ENCODE measurements at regions not wholly inside any gene's neighbourhood (a gene's known extent, or its start where the extent isn't known, plus 50 kb on each side); places are given as distances from the start of the nearest gene placed in this dataset.

DNA sequence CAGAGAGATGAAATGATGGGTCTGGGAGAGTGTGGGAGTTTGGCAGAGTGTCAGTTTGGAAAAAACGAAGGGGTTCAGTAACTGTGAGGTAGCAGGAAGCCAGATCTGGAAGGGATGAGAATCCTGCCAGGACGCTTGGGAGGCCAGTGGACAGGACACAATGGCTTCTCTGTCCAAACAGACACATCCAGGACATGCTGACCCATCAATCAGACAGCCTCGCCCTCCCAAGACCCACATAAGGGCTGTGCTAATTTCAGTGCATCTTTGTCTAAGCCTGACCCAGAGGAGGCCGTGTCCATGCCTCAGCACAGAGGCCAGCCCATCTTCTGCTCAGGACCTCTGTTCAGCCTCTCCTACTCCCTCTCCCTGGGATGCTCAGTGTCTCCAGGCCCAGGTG, 576.5 kb upstream of the B3GAT1 start:
- Histone ChIP-seq H3K9me3 (ENCODE audit: insufficient read depth, low read depth, low read length) (no peaks in the 10 kb centered on the region), H3K4me2 (ENCODE audit: low read length) (no peak overlapping the region), H4K20me1 (ENCODE audit: insufficient read depth, low read length) (no peaks in the 10 kb centered on the region), H3K9ac (ENCODE audit: low read length) (no peak overlapping the region), H3K79me2 (ENCODE audit: insufficient read depth, low read length) (no peaks in the 10 kb centered on the region), H3K36me3 (ENCODE audit: insufficient read depth, low read length) (no peaks in the 10 kb centered on the region), H3K4me1 (ENCODE audit: insufficient read depth, low read length) (no peaks in the 10 kb centered on the region), H3K27ac (ENCODE audit: low read depth, low read length) (no peak overlapping the region), H3K27me3 (ENCODE audit: insufficient read depth, low read length) (no peaks in the 10 kb centered on the region), H2AFZ (ENCODE audit: low read depth, low read length) (no peak overlapping the region), H3K4me3 (ENCODE audit: insufficient read depth, low read depth, low read length) (no peak overlapping the region)
- H3K27ac Mint-ChIP-seq (ENCODE audit: unreplicated experiment), result no peak overlapping the region
- FAIRE-seq (no peak), DNase-seq (ENCODE audit: low read depth) (no peak)
- TF ChIP-seq CTCF (IDR thresholded peaks at IDR 0.05; ENCODE audit: insufficient read depth, low read depth, low read length) (no peak), EZH2 (IDR thresholded peaks at IDR 0.05; ENCODE audit: insufficient read depth, low read length) (no peak)
- H3K36me3 Mint-ChIP-seq (ENCODE audit: low read depth, unreplicated experiment), result no peaks in the 10 kb centered on the region
- peaks cover 4% of the 10 kb centered on the region for H3K9me3 Mint-ChIP-seq (ENCODE audit: unreplicated experiment)
- H3K4me1 Mint-ChIP-seq (ENCODE audit: low read depth, unreplicated experiment), result no peaks in the 10 kb centered on the region
- H3K27me3 Mint-ChIP-seq (ENCODE audit: low read depth, unreplicated experiment), result peaks cover 22% of the 10 kb centered on the region
- no peak overlapping the region for H3K4me3 Mint-ChIP-seq (ENCODE audit: unreplicated experiment)

GRCh38 chr11:134987822-134988221, 575.8 kb upstream of the B3GAT1 start:
- H3K4me3 Mint-ChIP-seq (ENCODE audit: unreplicated experiment), result no peak overlapping the region
- no peak overlapping the region for H3K27ac Mint-ChIP-seq (ENCODE audit: unreplicated experiment)
- H3K9me3 Mint-ChIP-seq (ENCODE audit: unreplicated experiment), result peaks cover 4% of the 10 kb centered on the region
- H3K27me3 Mint-ChIP-seq (ENCODE audit: low read depth, unreplicated experiment), result peaks cover 22% of the 10 kb centered on the region
- H3K36me3 Mint-ChIP-seq (ENCODE audit: low read depth, unreplicated experiment), result peaks cover 2% of the 10 kb centered on the region
- Histone ChIP-seq H3K27me3 (ENCODE audit: insufficient read depth, low read length) (no peaks in the 10 kb centered on the region), H3K36me3 (ENCODE audit: insufficient read depth, low read length) (no peaks in the 10 kb centered on the region), H3K4me1 (ENCODE audit: insufficient read depth, low read length) (no peaks in the 10 kb centered on the region), H3K27ac (ENCODE audit: low read depth, low read length) (no peak overlapping the region), H2AFZ (ENCODE audit: low read depth, low read length) (no peak overlapping the region), H4K20me1 (ENCODE audit: insufficient read depth, low read length) (no peaks in the 10 kb centered on the region), H3K9me3 (ENCODE audit: insufficient read depth, low read depth, low read length) (no peaks in the 10 kb centered on the region), H3K4me2 (ENCODE audit: low read length) (no peak overlapping the region), H3K9ac (ENCODE audit: low read length) (no peak overlapping the region), H3K79me2 (ENCODE audit: insufficient read depth, low read length) (no peaks in the 10 kb centered on the region), H3K4me3 (ENCODE audit: insufficient read depth, low read depth, low read length) (no peak overlapping the region)
- TF ChIP-seq EZH2 (IDR thresholded peaks at IDR 0.05; ENCODE audit: insufficient read depth, low read length) (no peak), CTCF (IDR thresholded peaks at IDR 0.05; ENCODE audit: insufficient read depth, low read depth, low read length) (no peak)
- FAIRE-seq, result no peak
- DNase-seq (ENCODE audit: low read depth), result no peak
- no peaks in the 10 kb centered on the region for H3K4me1 Mint-ChIP-seq (ENCODE audit: low read depth, unreplicated experiment)

DNA sequence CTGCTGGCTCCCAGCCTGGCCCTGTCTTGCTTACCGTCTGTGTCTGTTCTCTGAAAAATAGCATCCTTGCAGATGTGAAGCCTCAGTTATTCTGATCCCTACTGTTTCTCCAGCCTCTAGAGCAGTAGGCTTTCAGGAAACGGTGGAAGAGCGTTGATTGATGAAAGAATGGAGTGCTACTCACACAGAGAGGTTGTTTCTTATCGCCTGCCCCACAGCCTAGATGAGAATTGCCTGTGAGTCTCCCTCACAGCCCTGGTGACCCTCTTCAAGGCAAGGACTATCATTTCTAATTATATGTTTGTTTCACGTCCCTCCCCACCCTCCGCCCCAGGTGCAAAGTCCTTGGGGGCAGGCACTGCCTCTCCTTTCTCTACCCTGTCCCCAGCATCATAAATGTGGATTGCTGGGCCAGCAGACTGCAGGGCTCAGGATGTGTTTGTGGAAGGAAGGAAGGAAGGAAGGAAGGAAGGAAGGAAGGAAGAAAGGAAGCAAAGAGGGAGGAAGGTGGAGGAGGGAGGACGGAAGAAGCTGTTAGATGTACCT, 575.3 kb upstream of the B3GAT1 start:
- peaks cover 4% of the 10 kb centered on the region for H3K9me3 Mint-ChIP-seq (ENCODE audit: unreplicated experiment)
- no peak for DNase-seq (ENCODE audit: low read depth)
- no peak for FAIRE-seq
- Histone ChIP-seq H3K4me3 (ENCODE audit: insufficient read depth, low read depth, low read length) (no peak overlapping the region), H3K9ac (ENCODE audit: low read length) (no peak overlapping the region), H4K20me1 (ENCODE audit: insufficient read depth, low read length) (no peaks in the 10 kb centered on the region), H3K4me1 (ENCODE audit: insufficient read depth, low read length) (no peaks in the 10 kb centered on the region), H3K4me2 (ENCODE audit: low read length) (no peak overlapping the region), H3K27me3 (ENCODE audit: insufficient read depth, low read length) (no peaks in the 10 kb centered on the region), H3K9me3 (ENCODE audit: insufficient read depth, low read depth, low read length) (no peaks in the 10 kb centered on the region), H3K27ac (ENCODE audit: low read depth, low read length) (no peak overlapping the region), H3K36me3 (ENCODE audit: insufficient read depth, low read length) (no peaks in the 10 kb centered on the region), H3K79me2 (ENCODE audit: insufficient read depth, low read length) (no peaks in the 10 kb centered on the region), H2AFZ (ENCODE audit: low read depth, low read length) (no peak overlapping the region)
- H3K27me3 Mint-ChIP-seq (ENCODE audit: low read depth, unreplicated experiment), result peaks cover 20% of the 10 kb centered on the region
- no peak overlapping the region for H3K27ac Mint-ChIP-seq (ENCODE audit: unreplicated experiment)
- TF ChIP-seq CTCF (IDR thresholded peaks at IDR 0.05; ENCODE audit: insufficient read depth, low read depth, low read length) (no peak), EZH2 (IDR thresholded peaks at IDR 0.05; ENCODE audit: insufficient read depth, low read length) (no peak)
- peaks cover 2% of the 10 kb centered on the region for H3K36me3 Mint-ChIP-seq (ENCODE audit: low read depth, unreplicated experiment)
- no peaks in the 10 kb centered on the region for H3K4me1 Mint-ChIP-seq (ENCODE audit: low read depth, unreplicated experiment)
- no peak overlapping the region for H3K4me3 Mint-ChIP-seq (ENCODE audit: unreplicated experiment)

Data from astrocyte (in vitro differentiated cells and primary cell).